ENCODE measurements at regions not wholly inside any gene's neighbourhood (a gene's known extent, or its start where the extent isn't known, plus 50 kb on each side); places are given as distances from the start of the nearest gene placed in this dataset.

DNA sequence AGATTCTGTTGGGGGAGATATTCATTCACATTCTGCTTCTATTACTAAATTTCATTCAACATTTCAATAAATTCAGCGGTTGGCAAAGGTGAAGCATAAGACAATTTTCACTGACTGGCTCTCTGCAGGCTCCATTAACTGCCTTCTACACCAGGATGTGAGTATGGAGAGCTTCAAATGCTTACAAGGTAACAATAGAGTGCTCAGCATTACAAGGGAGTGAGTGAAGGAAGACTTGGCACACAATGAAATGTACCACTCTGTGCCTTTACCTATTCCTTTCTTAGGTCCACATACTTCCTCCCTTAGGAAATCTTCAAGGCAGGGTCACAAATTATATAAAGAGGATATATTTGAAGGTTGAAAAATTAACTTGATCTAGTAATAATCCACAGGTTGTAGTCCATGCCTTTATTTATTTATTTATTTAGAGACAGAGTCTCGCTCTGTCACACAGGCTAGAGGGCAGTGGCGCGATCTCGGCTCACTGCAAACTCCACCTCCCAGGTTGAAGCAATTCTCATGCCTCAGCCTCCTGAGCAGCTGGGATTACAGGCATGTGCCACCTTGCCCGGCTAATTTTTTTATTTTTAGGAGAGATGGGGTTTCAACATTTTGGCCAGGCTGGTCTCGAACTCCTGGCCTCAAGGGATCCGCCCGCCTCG, 76.6 kb upstream of the FAM169A start:
- H3K9me3 ChIP-seq: no peaks in the 10 kb centered on the region
- no peaks in the 10 kb centered on the region for H3K36me3 ChIP-seq
- H3K4me3 ChIP-seq: no peak overlapping the region
- H3K27me3 ChIP-seq: no peaks in the 10 kb centered on the region
- no peak for DNase-seq

DNA sequence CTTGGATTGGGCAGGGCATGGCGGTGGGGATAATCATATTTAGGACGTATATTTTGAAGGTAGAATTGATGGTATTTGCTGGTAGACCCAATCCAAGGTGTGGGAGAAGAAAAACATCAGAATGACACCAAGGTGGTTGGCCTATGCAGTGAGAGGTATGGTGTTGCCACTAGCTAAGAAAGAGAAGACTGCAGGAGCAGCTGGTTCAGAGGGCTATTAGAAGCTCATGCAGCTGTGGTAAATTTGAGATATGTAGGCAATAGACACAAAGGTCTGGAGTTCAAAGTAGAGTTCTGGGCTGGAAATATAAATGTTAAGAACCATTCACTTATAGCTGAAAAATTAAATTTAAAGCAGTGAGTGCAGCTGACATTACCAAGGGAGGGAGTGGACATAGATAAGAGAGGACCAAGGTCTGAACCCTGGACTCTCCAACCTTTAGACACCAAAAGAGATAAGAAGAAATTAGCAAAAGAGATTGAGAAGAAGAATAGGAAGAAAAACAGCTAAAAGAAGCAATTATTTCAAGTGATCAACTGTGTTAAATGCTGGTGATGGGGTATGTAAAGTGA, 74.7 kb upstream of the FAM169A start:
- Histone ChIP-seq H3K27me3 (no peaks in the 10 kb centered on the region), H3K36me3 (no peaks in the 10 kb centered on the region), H3K9me3 (no peaks in the 10 kb centered on the region), H3K4me3 (no peak overlapping the region)
- no peak for DNase-seq

DNA sequence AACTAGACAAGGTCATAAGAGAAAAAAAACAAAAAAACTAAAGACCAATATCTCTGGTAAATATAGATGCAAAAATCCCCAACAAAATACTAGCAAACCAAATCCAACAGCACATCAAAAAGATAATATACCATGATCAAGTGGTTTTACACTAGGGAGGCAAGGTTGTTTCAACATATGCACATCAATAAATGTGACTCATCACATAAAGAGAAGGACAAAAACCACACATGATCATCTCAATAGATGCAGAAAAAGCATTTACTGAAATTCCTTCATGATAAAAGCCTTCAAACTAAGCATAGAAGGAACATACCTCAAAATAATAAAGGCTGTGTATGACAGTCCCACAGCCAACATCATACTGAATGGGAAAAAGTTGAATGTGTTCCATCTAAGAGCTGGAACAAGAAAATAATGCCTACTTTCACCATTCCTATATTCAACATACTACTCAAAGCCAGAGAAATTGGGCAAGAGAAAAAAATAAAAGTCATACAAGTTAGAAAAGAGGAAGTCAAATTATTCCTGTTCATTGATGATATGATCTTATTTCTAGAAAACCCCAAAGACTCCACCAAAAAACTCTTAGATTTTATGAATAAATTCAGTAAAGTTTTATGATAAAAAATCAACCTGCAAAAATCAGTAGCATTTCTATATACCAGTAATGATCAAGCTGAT, 72.2 kb upstream of the FAM169A start:
- no peak overlapping the region for H3K4me3 ChIP-seq
- no peak for DNase-seq
- H3K27me3 ChIP-seq: no peaks in the 10 kb centered on the region
- H3K36me3 ChIP-seq: no peaks in the 10 kb centered on the region
- H3K9me3 ChIP-seq: no peaks in the 10 kb centered on the region

DNA sequence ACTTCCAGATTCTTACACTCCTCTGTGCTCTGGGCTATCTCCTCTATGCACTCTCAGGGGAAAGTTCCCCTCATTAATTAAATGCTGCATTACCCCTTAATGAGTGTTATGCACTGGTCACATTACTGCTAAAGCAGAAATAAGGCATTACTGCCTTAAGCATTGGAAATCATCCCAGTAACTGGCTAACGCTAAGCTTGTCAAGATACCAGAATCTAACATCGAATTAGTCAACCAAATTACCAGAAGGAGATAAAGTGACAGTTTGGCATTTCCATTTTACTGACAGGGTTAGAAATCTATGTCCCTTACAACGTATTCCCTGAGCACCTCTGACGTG, 69.5 kb upstream of the FAM169A start:
- no peaks in the 10 kb centered on the region for H3K27me3 ChIP-seq
- DNase-seq: no peak
- H3K36me3 ChIP-seq: no peaks in the 10 kb centered on the region
- no peak overlapping the region for H3K4me3 ChIP-seq
- no peaks in the 10 kb centered on the region for H3K9me3 ChIP-seq

DNA sequence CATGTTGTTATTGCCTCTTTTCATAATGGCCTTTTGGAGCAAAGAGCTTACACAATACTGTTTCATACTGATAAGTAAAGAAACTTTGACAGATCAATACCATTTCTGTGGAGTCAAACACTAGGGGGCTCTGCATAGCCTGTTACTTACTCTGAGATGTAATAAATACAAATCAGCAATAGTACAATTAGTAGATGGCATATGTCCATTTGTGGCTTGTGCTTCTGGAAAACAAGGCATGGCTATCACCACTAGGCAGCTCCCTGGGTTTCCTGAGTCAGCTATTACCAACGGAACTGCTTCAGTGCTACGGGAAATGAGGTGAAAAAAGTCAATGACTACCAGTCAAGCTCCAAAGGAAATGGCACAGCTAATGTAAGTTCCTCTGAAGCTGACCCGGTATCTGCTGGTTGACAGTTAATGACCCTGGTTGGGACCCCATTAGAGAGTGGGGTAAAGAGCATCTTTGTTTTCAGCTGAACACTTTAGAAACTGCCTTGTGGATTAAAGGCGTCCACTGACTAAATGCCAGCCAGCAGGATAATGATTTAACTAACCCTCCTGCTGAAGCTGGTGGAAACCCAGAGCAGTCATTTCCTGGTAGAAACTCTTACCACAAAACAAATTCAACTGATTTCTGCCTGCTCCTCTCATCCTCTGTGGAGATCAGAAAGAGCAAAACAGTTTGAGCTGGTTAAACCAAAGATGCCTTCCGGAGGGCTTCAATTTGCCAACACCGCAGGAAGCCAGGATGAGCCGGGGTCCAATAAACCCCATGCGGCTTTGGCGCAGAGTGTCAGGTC, 69.0 kb upstream of the FAM169A start:
- H3K4me3 ChIP-seq: no peak overlapping the region
- DNase-seq: peak; percentile 28

DNA sequence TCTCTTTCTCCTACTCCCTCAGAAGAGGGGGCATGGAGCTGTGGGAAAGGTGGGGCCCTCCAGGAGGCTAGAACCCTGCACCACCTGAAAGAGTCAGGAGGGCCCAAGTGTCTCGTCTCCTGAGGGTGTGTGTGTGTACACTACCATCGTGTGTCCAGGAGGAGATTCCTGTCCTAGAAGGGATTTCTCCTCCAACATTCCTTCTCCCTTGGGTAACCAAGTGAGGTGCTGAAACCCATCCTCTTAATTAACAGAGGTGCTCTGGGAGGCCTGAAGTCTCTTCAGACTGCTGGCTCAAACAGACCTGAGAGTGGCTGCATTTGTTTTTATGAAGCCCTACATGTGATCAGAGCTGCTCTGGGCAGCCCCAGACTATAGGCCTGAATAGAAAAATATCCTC, 61.1 kb upstream of the FAM169A start:
- no peak for DNase-seq
- H3K36me3 ChIP-seq: no peaks in the 10 kb centered on the region
- H3K27me3 ChIP-seq: no peaks in the 10 kb centered on the region
- H3K9me3 ChIP-seq: no peaks in the 10 kb centered on the region
- H3K4me3 ChIP-seq: no peak overlapping the region

More for the DNA sequence above, 69.0 kb upstream of the FAM169A start:
- H3K36me3 ChIP-seq: no peaks in the 10 kb centered on the region
- H3K27me3 ChIP-seq: no peaks in the 10 kb centered on the region
- no peaks in the 10 kb centered on the region for H3K9me3 ChIP-seq

DNA sequence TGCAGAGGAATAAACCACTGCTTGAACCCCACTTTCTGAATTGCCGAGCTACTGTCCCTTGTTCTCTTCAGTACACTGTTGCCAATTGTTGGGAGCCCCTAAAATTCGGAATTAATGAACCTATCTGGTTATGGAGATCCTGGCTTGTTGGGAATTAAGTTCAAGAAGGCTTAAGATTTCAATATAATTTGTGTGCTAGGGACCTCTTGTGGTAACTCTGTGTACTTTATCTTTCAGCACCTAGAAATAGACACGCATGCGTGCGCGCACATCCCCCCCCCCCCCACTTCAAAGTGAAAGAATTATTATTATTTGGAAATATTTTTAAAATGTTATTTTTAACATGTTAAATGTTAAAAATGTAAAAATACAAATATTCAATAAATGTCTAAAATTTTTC, 53.3 kb upstream of the FAM169A start:
- 0 out of 2 replicates have a peak, but pooled peaks cover 2% of the 10 kb centered on the region for H3K9me3 ChIP-seq
- H3K4me3 ChIP-seq: no peak overlapping the region
- DNase-seq: no peak
- no peaks in the 10 kb centered on the region for H3K27me3 ChIP-seq
- no peaks in the 10 kb centered on the region for H3K36me3 ChIP-seq

DNA sequence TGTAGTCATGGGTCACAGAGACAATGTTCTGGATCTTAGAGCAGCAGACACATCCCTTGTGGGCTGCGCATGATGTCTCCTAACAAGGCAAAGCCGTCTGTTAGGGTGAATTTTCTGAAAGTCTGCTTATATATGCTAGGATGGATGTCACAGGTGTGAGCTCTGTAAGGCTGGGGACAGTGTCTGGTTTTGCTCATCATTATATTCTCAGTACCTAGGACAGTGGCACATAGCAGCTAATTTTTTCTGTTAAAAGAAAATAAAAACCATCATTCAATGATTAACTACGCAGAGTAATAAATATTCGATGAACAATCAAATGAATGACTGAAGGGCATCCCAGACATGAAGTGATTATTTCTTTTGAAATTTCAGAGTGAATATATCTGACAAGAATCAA, 52.9 kb upstream of the FAM169A start:
- H3K36me3 ChIP-seq: no peaks in the 10 kb centered on the region
- no peaks in the 10 kb centered on the region for H3K27me3 ChIP-seq
- H3K9me3 ChIP-seq: 0 out of 2 replicates have a peak, but pooled peaks cover 2% of the 10 kb centered on the region
- H3K4me3 ChIP-seq: no peak overlapping the region
- DNase-seq: no peak

DNA sequence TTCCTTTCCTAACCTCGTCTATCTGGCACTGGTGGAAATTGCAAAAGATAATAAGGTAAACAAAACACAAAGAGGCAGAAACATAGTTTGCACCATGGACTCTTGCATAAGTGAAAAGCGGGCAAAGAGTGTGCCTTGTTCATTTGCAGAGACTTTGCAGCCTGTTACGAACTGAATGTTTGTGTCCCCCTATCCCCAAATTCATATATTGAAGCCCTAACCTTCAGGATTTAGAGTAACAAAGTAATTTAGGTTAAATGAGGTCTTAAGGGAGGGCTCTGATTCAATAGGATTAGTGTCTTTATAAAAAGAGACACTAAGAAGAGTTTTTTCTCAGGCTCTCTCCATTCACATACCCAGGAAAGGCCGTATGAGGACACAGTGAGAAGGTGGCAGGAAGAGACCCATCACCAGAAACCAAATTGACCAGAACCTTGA, 52.1 kb upstream of the FAM169A start:
- Histone ChIP-seq H3K9me3 (0 out of 2 replicates have a peak, but pooled peaks cover 2% of the 10 kb centered on the region), H3K4me3 (no peak overlapping the region), H3K27me3 (no peaks in the 10 kb centered on the region), H3K36me3 (no peaks in the 10 kb centered on the region)
- no peak for DNase-seq

DNA sequence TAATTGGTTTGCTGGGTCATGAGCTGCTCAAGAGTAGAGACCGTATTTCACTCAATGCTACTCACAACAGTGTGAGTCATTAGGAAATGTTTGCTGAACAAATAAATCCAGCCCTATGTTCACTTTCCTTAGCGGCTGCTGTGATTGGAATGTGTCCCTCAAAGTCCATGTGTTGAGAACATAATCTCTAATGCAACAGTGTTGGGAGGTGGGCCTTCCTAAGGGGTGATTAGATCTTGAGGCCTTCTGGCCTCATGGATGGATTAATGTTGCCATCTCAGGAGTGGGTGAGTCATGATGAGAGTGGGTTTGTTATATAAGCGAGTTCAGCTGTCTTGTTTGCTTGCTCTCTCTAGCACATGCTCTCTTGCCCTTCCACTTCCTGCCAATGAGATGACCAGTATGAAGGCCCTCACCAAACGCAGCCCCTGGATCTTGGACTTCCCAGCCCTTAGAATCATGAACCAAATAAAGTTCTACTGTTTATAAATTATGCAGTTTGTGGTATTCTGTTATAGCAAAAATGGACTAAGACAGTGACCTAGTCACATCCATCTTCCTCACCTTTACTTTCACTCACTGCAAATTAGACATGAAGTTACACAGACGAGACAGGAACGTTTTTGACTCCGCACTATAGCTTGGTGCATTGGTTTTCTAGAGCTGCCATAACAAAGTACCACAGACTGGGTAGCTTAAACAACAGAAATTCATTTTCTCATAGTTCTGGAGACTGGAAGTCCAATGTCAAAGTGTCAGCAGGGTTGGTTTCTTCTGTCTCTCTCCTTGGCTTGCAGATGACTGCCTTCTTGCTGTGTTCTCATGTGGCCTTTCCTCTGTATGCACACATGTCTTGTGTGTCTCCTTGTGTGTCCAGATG, 50.9 kb upstream of the FAM169A start:
- Histone ChIP-seq H3K4me3 (no peak overlapping the region), H3K36me3 (no peaks in the 10 kb centered on the region), H3K27me3 (no peaks in the 10 kb centered on the region), H3K9me3 (0 out of 2 replicates have a peak, but pooled peaks cover 2% of the 10 kb centered on the region)
- peak; percentile 4 for DNase-seq

Measured in MG63 (cell line).